ENCODE measurements at regions not wholly inside any gene's neighbourhood (a gene's known extent, or its start where the extent isn't known, plus 50 kb on each side); places are given as distances from the start of the nearest gene placed in this dataset.

DNA sequence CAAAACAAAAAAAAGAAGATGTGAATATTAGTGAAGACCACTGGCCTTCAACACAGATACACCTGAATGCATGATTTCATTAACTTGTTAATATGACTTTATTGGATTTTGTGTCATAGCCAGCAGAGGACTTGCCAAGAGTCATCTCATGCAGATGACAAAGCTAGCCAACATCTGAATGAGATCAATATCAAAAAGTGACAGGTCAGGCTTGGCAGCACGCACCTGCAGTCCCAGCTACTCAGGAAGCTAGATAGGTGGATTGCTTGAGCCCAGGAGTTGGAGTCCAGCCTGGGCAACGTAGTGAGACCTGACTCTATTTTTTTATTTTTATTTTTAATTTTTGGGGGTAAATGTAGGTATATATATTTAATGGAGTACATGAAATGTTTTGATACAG is 54.5 kb upstream of the TGIF1 start:
- TF ChIP-seq, protein P1, sequence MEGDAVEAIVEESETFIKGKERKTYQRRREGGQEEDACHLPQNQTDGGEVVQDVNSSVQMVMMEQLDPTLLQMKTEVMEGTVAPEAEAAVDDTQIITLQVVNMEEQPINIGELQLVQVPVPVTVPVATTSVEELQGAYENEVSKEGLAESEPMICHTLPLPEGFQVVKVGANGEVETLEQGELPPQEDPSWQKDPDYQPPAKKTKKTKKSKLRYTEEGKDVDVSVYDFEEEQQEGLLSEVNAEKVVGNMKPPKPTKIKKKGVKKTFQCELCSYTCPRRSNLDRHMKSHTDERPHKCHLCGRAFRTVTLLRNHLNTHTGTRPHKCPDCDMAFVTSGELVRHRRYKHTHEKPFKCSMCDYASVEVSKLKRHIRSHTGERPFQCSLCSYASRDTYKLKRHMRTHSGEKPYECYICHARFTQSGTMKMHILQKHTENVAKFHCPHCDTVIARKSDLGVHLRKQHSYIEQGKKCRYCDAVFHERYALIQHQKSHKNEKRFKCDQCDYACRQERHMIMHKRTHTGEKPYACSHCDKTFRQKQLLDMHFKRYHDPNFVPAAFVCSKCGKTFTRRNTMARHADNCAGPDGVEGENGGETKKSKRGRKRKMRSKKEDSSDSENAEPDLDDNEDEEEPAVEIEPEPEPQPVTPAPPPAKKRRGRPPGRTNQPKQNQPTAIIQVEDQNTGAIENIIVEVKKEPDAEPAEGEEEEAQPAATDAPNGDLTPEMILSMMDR (IDR thresholded peaks at IDR 0.05), result no peak
- no peak for TF ChIP-seq POLR2A (IDR thresholded peaks at IDR 0.05)
- TF ChIP-seq EP300 (IDR thresholded peaks at IDR 0.05), result no peak
